ENCODE measurements at regions not wholly inside any gene's neighbourhood (a gene's known extent, or its start where the extent isn't known, plus 50 kb on each side); places are given as distances from the start of the nearest gene placed in this dataset.

DNA sequence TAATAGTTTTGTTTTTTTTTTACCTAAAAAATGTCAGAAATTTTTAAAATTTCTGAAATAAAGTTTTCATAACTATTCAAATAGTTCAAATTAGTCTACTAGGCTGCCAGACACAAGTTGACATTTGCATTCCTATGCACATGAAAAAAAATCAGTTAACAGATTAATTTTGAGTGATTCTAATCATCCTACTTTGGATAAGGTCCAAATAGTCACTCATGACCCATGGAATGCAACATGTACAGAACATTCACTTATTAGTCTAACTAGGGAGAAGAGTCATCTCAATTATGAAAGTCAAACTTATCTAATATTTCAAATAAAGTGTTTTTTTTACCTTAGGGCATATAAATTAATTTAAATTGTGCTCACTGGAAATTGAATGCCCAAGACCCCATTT, 390.2 kb downstream of the EPM2A start:
- TF ChIP-seq, protein P1, sequence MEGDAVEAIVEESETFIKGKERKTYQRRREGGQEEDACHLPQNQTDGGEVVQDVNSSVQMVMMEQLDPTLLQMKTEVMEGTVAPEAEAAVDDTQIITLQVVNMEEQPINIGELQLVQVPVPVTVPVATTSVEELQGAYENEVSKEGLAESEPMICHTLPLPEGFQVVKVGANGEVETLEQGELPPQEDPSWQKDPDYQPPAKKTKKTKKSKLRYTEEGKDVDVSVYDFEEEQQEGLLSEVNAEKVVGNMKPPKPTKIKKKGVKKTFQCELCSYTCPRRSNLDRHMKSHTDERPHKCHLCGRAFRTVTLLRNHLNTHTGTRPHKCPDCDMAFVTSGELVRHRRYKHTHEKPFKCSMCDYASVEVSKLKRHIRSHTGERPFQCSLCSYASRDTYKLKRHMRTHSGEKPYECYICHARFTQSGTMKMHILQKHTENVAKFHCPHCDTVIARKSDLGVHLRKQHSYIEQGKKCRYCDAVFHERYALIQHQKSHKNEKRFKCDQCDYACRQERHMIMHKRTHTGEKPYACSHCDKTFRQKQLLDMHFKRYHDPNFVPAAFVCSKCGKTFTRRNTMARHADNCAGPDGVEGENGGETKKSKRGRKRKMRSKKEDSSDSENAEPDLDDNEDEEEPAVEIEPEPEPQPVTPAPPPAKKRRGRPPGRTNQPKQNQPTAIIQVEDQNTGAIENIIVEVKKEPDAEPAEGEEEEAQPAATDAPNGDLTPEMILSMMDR (IDR thresholded peaks at IDR 0.05; ENCODE audit: low read depth, low read length, poor library complexity, severe bottlenecking): no peak
- no peak for TF ChIP-seq EZH2phosphoT487 (IDR thresholded peaks at IDR 0.05; ENCODE audit: borderline replicate concordance, low read length)
